DND-41 (cell line): ENCODE measurements at regions not wholly inside any gene's neighbourhood (a gene's known extent, or its start where the extent isn't known, plus 50 kb on each side); places are given as distances from the start of the nearest gene placed in this dataset.

Experiments used
- ATAC-seq: fragments of 200-7000 bp; cut with Tn5 transposase; 3 replicates; pipeline ENCODE4 v1.9.1; 2021; ENCODE audit warnings: low read depth; ENCODE audit not compliant: insufficient read depth
- DNase-seq: peaks from one replicate; pipeline ENCODE4 v3.0.0-alpha.2; 2020
- H2AFZ ChIP-seq: 2 replicates; pipeline ENCODE4 v1.6.0; 2012; ENCODE audit warnings: low read depth, low read length
- H3K27ac ChIP-seq: 2 replicates; pipeline ENCODE4 v1.5.1; 2012; ENCODE audit warnings: low read length, inconsistent platforms
- H3K27me3 ChIP-seq: fragments of 200-600 bp; sonication (generic); 2 replicates; pipeline ENCODE4 v1.6.0; 2012; ENCODE audit warnings: low read length, mild to moderate bottlenecking, inconsistent platforms; ENCODE audit not compliant: insufficient read depth, poor library complexity
- H3K36me3 ChIP-seq: 2 replicates; pipeline ENCODE4 v1.5.1; 2012; ENCODE audit warnings: low read length, inconsistent platforms; ENCODE audit not compliant: insufficient read depth
- H3K4me1 ChIP-seq: 2 replicates; pipeline ENCODE4 v1.5.1; 2012; ENCODE audit warnings: mild to moderate bottlenecking, low read length; ENCODE audit not compliant: insufficient read depth
- H3K4me2 ChIP-seq: 2 replicates; pipeline ENCODE4 v1.6.0; 2012; ENCODE audit warnings: mild to moderate bottlenecking, moderate library complexity, low read length, inconsistent platforms; ENCODE audit not compliant: insufficient read depth
- H3K4me3 ChIP-seq, 2 experiments: fragments of 200-600 bp in 1 of 2; shearing (Covaris generic) in 1 of 2; 2 replicates each; pipeline ENCODE4 v1.5.1; 2012 to 2016; ENCODE audit warnings: inconsistent platforms in 2 of 2, low read length in 2 of 2, mild to moderate bottlenecking in 2 of 2, low read depth in 1 of 2, moderate library complexity in 1 of 2
- H3K79me2 ChIP-seq: 2 replicates; pipeline ENCODE4 v1.6.0; 2012; ENCODE audit warnings: low read length, inconsistent platforms; ENCODE audit not compliant: insufficient read depth
- H3K9ac ChIP-seq: 2 replicates; pipeline ENCODE4 v1.6.0; 2012; ENCODE audit warnings: low read depth, mild to moderate bottlenecking, inconsistent platforms, low read length, moderate library complexity
- H3K9me3 ChIP-seq: 2 replicates; pipeline ENCODE4 v1.5.1; 2012; ENCODE audit warnings: low read length, moderate library complexity, mild to moderate bottlenecking, inconsistent platforms; ENCODE audit not compliant: insufficient read depth, severe bottlenecking
- H4K20me1 ChIP-seq: 2 replicates; pipeline ENCODE4 v1.6.0; 2012; ENCODE audit warnings: low read length; ENCODE audit not compliant: insufficient read depth
- EZH2 ChIP-seq: IDR thresholded peaks from 3 replicates; pipeline ENCODE4 v1.6.1; 2012; ENCODE audit warnings: borderline replicate concordance, low read depth, mild to moderate bottlenecking, moderate library complexity, low read length, inconsistent platforms; ENCODE audit not compliant: severe bottlenecking
- TF ChIP-seq, protein P1 (sequence below): IDR thresholded peaks from 2 replicates; pipeline ENCODE4 v1.5.1; 2012; ENCODE audit warnings: borderline replicate concordance, low read length, moderate library complexity, mild to moderate bottlenecking; ENCODE audit not compliant: poor library complexity, severe bottlenecking; ENCODE audit errors: extremely low read depth

- Histone ChIP-seq H3K4me3 (no peak overlapping the region), H3K9ac (no peak overlapping the region), H3K4me2 (no peak overlapping the region), H3K4me1 (no peaks in the 10 kb centered on the region), H2AFZ (no peak overlapping the region), H3K79me2 (no peaks in the 10 kb centered on the region), H3K27ac (no peak overlapping the region), H3K27me3 (no peaks in the 10 kb centered on the region), H3K9me3 (no peaks in the 10 kb centered on the region), H3K36me3 (no peaks in the 10 kb centered on the region), H4K20me1 (no peaks in the 10 kb centered on the region)
- ATAC-seq (no peak), DNase-seq (no peak)
- TF ChIP-seq, protein P1, sequence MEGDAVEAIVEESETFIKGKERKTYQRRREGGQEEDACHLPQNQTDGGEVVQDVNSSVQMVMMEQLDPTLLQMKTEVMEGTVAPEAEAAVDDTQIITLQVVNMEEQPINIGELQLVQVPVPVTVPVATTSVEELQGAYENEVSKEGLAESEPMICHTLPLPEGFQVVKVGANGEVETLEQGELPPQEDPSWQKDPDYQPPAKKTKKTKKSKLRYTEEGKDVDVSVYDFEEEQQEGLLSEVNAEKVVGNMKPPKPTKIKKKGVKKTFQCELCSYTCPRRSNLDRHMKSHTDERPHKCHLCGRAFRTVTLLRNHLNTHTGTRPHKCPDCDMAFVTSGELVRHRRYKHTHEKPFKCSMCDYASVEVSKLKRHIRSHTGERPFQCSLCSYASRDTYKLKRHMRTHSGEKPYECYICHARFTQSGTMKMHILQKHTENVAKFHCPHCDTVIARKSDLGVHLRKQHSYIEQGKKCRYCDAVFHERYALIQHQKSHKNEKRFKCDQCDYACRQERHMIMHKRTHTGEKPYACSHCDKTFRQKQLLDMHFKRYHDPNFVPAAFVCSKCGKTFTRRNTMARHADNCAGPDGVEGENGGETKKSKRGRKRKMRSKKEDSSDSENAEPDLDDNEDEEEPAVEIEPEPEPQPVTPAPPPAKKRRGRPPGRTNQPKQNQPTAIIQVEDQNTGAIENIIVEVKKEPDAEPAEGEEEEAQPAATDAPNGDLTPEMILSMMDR, result no peak
- no peak for TF ChIP-seq EZH2
Measured at GRCh38 chr1:119191325-119191724, 50.9 kb upstream of the WARS2 start.

- DNase-seq (no peak), ATAC-seq (no peak)
- Histone ChIP-seq H3K27me3 (no peaks in the 10 kb centered on the region), H3K9ac (no peak overlapping the region), H3K4me1 (no peaks in the 10 kb centered on the region), H4K20me1 (no peaks in the 10 kb centered on the region), H3K27ac (no peak overlapping the region), H3K36me3 (no peaks in the 10 kb centered on the region), H3K4me3 (no peak overlapping the region), H3K4me2 (no peak overlapping the region), H3K9me3 (no peaks in the 10 kb centered on the region), H3K79me2 (no peaks in the 10 kb centered on the region), H2AFZ (no peak overlapping the region)
- TF ChIP-seq, protein P1, result no peak
- TF ChIP-seq EZH2, result no peak
Measured at GRCh38 chr1:119204197-119204960, 63.9 kb upstream of the WARS2 start.

- no peak for ATAC-seq
- Histone ChIP-seq H3K36me3 (no peaks in the 10 kb centered on the region), H3K27me3 (no peaks in the 10 kb centered on the region), H3K4me2 (no peak overlapping the region), H2AFZ (no peak overlapping the region), H3K27ac (no peak overlapping the region), H3K4me1 (no peaks in the 10 kb centered on the region), H4K20me1 (no peaks in the 10 kb centered on the region), H3K4me3 (no peak overlapping the region), H3K79me2 (no peaks in the 10 kb centered on the region), H3K9me3 (no peaks in the 10 kb centered on the region), H3K9ac (no peak overlapping the region)
- TF ChIP-seq, protein P1, result no peak
- no peak for TF ChIP-seq EZH2
- no peak for DNase-seq
Measured at GRCh38 chr1:119204961-119205357, 64.5 kb upstream of the WARS2 start.
